Body of pancreas (tissue), 4 donors: ENCODE measurements at regions not wholly inside any gene's neighbourhood (a gene's known extent, or its start where the extent isn't known, plus 50 kb on each side); places are given as distances from the start of the nearest gene placed in this dataset.

Experiments
- POLR2A ChIP-seq, 3 donors: fragments of 450-650 bp; IDR thresholded peaks; one replicate each; pipeline ENCODE4 v1.6.1; 2016; ENCODE audit warnings: antibody characterized with exemption in 3 of 3, mild to moderate bottlenecking in 2 of 3
- TF ChIP-seq, protein P1 (sequence below), 7 experiments: fragments of 450-650 bp in 4 of 7; fragments of 200-600 bp in 3 of 7; sonication (generic) in 3 of 7; IDR thresholded peaks; one replicate each; pipeline ENCODE4 v1.5.1; 2016 to 2019; ENCODE audit warnings: antibody characterized with exemption in 7 of 7

DNA sequence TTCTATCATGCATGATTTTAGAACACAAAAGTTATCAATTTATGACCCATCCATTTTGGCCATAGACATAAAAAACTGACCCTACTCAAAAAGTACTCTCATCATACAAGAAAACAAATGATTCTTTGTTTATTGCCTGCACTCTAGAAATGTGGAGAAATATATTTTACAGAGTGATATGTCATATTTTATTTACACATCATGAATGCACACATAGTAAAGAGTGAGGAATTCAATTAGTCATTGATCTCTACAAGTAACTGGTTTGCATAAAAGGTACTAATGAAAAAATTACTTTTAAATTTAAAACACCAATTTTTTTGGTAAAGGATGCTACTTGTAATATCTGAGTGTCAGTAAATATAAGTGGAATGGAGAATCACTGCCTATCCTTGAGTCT is 242.5 kb upstream of the FAT4 start:
- TF ChIP-seq, protein P1, sequence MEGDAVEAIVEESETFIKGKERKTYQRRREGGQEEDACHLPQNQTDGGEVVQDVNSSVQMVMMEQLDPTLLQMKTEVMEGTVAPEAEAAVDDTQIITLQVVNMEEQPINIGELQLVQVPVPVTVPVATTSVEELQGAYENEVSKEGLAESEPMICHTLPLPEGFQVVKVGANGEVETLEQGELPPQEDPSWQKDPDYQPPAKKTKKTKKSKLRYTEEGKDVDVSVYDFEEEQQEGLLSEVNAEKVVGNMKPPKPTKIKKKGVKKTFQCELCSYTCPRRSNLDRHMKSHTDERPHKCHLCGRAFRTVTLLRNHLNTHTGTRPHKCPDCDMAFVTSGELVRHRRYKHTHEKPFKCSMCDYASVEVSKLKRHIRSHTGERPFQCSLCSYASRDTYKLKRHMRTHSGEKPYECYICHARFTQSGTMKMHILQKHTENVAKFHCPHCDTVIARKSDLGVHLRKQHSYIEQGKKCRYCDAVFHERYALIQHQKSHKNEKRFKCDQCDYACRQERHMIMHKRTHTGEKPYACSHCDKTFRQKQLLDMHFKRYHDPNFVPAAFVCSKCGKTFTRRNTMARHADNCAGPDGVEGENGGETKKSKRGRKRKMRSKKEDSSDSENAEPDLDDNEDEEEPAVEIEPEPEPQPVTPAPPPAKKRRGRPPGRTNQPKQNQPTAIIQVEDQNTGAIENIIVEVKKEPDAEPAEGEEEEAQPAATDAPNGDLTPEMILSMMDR (IDR thresholded peaks at IDR 0.05), result no peak
- TF ChIP-seq POLR2A (IDR thresholded peaks at IDR 0.05), result no peak
